Keratinocyte (primary cell): ENCODE measurements at regions not wholly inside any gene's neighbourhood (a gene's known extent, or its start where the extent isn't known, plus 50 kb on each side); places are given as distances from the start of the nearest gene placed in this dataset.

Experiments
- DNase-seq: peaks from one replicate; pipeline ENCODE4 v3.0.0-alpha.2; 2011; ENCODE audit warnings: low read depth, missing footprints, low spot score
- FAIRE-seq: peaks from 2 replicates; lab custom pipeline; 2011; peaks lifted over from hg19 to GRCh38; lab: Jason Lieb, UNC
- H2AFZ ChIP-seq: 2 replicates; pipeline ENCODE4 v1.6.0; 2012; ENCODE audit warnings: low read length, control low read depth, inconsistent platforms; ENCODE audit not compliant: control insufficient read depth
- H3K27ac ChIP-seq: 2 replicates; pipeline ENCODE4 v1.5.1; 2011; ENCODE audit warnings: low read length; ENCODE audit not compliant: control insufficient read depth, insufficient read depth
- H3K27me3 ChIP-seq: 3 replicates; pipeline ENCODE4 v1.6.0; 2011; ENCODE audit warnings: low read length; ENCODE audit not compliant: control insufficient read depth, insufficient read depth; ENCODE audit errors: extremely low read depth
- H3K36me3 ChIP-seq, 2 experiments: 2 replicates in 1 of 2; 3 replicates in 1 of 2; pipeline ENCODE4 v1.5.1; 2011; ENCODE audit warnings: low read length in 2 of 2, mild to moderate bottlenecking in 1 of 2; ENCODE audit not compliant: control insufficient read depth in 2 of 2, insufficient read depth in 2 of 2; ENCODE audit errors: extremely low read depth in 1 of 2
- H3K4me1 ChIP-seq: 3 replicates; pipeline ENCODE4 v1.5.1; 2011; ENCODE audit warnings: low read length; ENCODE audit not compliant: control insufficient read depth, insufficient read depth; ENCODE audit errors: extremely low read depth
- H3K4me2 ChIP-seq: 3 replicates; pipeline ENCODE4 v1.6.0; 2011; ENCODE audit warnings: low read depth, low read length; ENCODE audit not compliant: control insufficient read depth, insufficient read depth; ENCODE audit errors: extremely low read depth
- H3K4me3 ChIP-seq, 3 experiments: fragments of 200-600 bp in 1 of 3; sonication (generic) in 1 of 3; 2 replicates in 2 of 3; 3 replicates in 1 of 3; pipeline ENCODE4 v1.5.1; 2011 to 2016; ENCODE audit warnings: low read length in 3 of 3, mild to moderate bottlenecking in 3 of 3, control low read depth in 2 of 3, inconsistent platforms in 1 of 3, low read depth in 1 of 3, mixed read lengths in 1 of 3, mixed run types in 1 of 3, moderate library complexity in 1 of 3; ENCODE audit not compliant: control insufficient read depth in 2 of 3, insufficient read depth in 2 of 3; ENCODE audit errors: extremely low read depth in 1 of 3
- H3K79me2 ChIP-seq: 2 replicates; pipeline ENCODE4 v1.6.0; 2012; ENCODE audit warnings: low read length; ENCODE audit not compliant: control insufficient read depth, insufficient read depth
- H3K9ac ChIP-seq: 3 replicates; pipeline ENCODE4 v1.6.0; 2011; ENCODE audit warnings: low read length; ENCODE audit not compliant: control insufficient read depth, insufficient read depth; ENCODE audit errors: extremely low read depth
- H3K9me1 ChIP-seq: 3 replicates; pipeline ENCODE4 v1.6.0; 2011; ENCODE audit warnings: low read length; ENCODE audit not compliant: control insufficient read depth, insufficient read depth; ENCODE audit errors: extremely low read depth
- H3K9me3 ChIP-seq: 2 replicates; pipeline ENCODE4 v1.5.1; 2012; ENCODE audit warnings: low read depth, low read length; ENCODE audit not compliant: control insufficient read depth
- H4K20me1 ChIP-seq: 3 replicates; pipeline ENCODE4 v1.6.0; 2011; ENCODE audit warnings: low read length; ENCODE audit not compliant: control insufficient read depth, insufficient read depth; ENCODE audit errors: extremely low read depth
- CTCF ChIP-seq, 3 experiments: IDR thresholded peaks in 1 of 3; conservative IDR thresholded peaks in 1 of 3; optimal IDR thresholded peaks in 1 of 3; 2 replicates in 2 of 3; 3 replicates in 1 of 3; pipeline versions ENCODE3 to v1.5.1; 2011; ENCODE audit warnings: low read length in 3 of 3, mild to moderate bottlenecking in 3 of 3, moderate library complexity in 2 of 3, control low read depth in 1 of 3, inconsistent platforms in 1 of 3; ENCODE audit not compliant: insufficient read depth in 2 of 3; ENCODE audit errors: extremely low read depth in 1 of 3
- EZH2 ChIP-seq: IDR thresholded peaks from one replicate; pipeline ENCODE4 v1.6.1; 2012; ENCODE audit warnings: inconsistent platforms, mild to moderate bottlenecking, low read length, moderate library complexity
- dilution Hi-C: fragments of 300-500 bp; cut with MboI; formaldehyde crosslinking; loops from one replicate; pipeline ENCODE4 v1.7.0; 2020; ENCODE audit warnings: low sequenced_read_pairs; ENCODE audit not compliant: extremely low pct_ligation_motif_present

GRCh38 chr6:126123226-126123625, 136.9 kb downstream of the TRMT11 start:
- H3K27me3 ChIP-seq, result no peaks in the 10 kb centered on the region
- no peaks in the 10 kb centered on the region for H3K36me3 ChIP-seq
- no peaks in the 10 kb centered on the region for H3K9me1 ChIP-seq
- FAIRE-seq (no peak), DNase-seq (no peak)
- H3K9me3 ChIP-seq, result no peaks in the 10 kb centered on the region
- H3K9ac ChIP-seq, result no peak overlapping the region
- H4K20me1 ChIP-seq, result no peaks in the 10 kb centered on the region
- H2AFZ ChIP-seq, result no peak overlapping the region
- H3K4me2 ChIP-seq, result no peak overlapping the region
- no peaks in the 10 kb centered on the region for H3K4me1 ChIP-seq
- no peak overlapping the region for H3K27ac ChIP-seq
- H3K79me2 ChIP-seq, result no peaks in the 10 kb centered on the region
- dilution Hi-C loops, result no loop called here
- TF ChIP-seq CTCF (optimal IDR thresholded peaks at IDR 0.05 in 1 of 3, IDR thresholded peaks at IDR 0.05 in 1 of 3, conservative IDR thresholded peaks at IDR 0.05 in 1 of 3; ENCODE audit: extremely low read depth in 1 of 3, insufficient read depth in 2 of 3, low read length in 3 of 3), result no peak
- no peak for TF ChIP-seq EZH2
- H3K4me3 ChIP-seq, result no peak overlapping the region

- no peak for FAIRE-seq
These were observed 141.3 kb downstream of the TRMT11 start for GRCh38 chr6:126127659-126128058.

More at GRCh38 chr6:126127659-126128058, 141.3 kb downstream of the TRMT11 start:
- Histone ChIP-seq H3K4me1 (no peaks in the 10 kb centered on the region), H3K27me3 (no peaks in the 10 kb centered on the region), H3K4me3 (no peak overlapping the region), H3K9me3 (no peaks in the 10 kb centered on the region), H3K36me3 (no peaks in the 10 kb centered on the region), H4K20me1 (no peaks in the 10 kb centered on the region), H2AFZ (no peak overlapping the region), H3K4me2 (no peak overlapping the region), H3K27ac (no peak overlapping the region), H3K9ac (no peak overlapping the region), H3K9me1 (no peaks in the 10 kb centered on the region), H3K79me2 (no peaks in the 10 kb centered on the region)
- dilution Hi-C loops, result no loop called here
- TF ChIP-seq EZH2, result no peak
- no peak for TF ChIP-seq CTCF (optimal IDR thresholded peaks at IDR 0.05 in 1 of 3, IDR thresholded peaks at IDR 0.05 in 1 of 3, conservative IDR thresholded peaks at IDR 0.05 in 1 of 3; ENCODE audit: extremely low read depth in 1 of 3, insufficient read depth in 2 of 3, low read length in 3 of 3)
- DNase-seq, result no peak
